Lower leg skin (tissue), 4 donors: ENCODE measurements at regions not wholly inside any gene's neighbourhood (a gene's known extent, or its start where the extent isn't known, plus 50 kb on each side); places are given as distances from the start of the nearest gene placed in this dataset.

Source experiments
- DNase-seq, 2 donors: peaks; one replicate each; pipeline ENCODE4 v3.0.0-alpha.2; 2019; ENCODE audit warnings: low spot score in 2 of 2
- H3K4me3 ChIP-seq: fragments of 200-600 bp; sonication (generic); 2 replicates; pipeline ENCODE4 v1.5.1; 2017; ENCODE audit warnings: mild to moderate bottlenecking, low read depth; ENCODE audit not compliant: poor library complexity, severe bottlenecking
- POLR2A ChIP-seq, 2 donors: fragments of 450-650 bp; IDR thresholded peaks; one replicate each; pipeline ENCODE4 v1.6.1; 2016 to 2017; ENCODE audit warnings: antibody characterized with exemption in 2 of 2, mild to moderate bottlenecking in 1 of 2, moderate library complexity in 1 of 2
- WGBS, 2 donors: methylation state at CpG; one replicate each; pipeline ENCODE4 v1.1.5; 2018; 5-methylcytosine and 5-hydroxymethylcytosine counted together
- intact Hi-C: fragments of 100-400 bp; cut with DNase I; formaldehyde crosslinking; loops from one replicate; pipeline ENCODE4 v1.15.0; 2023; ENCODE audit warnings: low total_unique reads
- TF ChIP-seq, protein P1 (sequence below), 3 donors: fragments of 450-650 bp; IDR thresholded peaks; one replicate each; pipeline ENCODE4 v1.5.1; 2016; ENCODE audit warnings: antibody characterized with exemption in 3 of 3, mild to moderate bottlenecking in 3 of 3, moderate library complexity in 2 of 3

DNA sequence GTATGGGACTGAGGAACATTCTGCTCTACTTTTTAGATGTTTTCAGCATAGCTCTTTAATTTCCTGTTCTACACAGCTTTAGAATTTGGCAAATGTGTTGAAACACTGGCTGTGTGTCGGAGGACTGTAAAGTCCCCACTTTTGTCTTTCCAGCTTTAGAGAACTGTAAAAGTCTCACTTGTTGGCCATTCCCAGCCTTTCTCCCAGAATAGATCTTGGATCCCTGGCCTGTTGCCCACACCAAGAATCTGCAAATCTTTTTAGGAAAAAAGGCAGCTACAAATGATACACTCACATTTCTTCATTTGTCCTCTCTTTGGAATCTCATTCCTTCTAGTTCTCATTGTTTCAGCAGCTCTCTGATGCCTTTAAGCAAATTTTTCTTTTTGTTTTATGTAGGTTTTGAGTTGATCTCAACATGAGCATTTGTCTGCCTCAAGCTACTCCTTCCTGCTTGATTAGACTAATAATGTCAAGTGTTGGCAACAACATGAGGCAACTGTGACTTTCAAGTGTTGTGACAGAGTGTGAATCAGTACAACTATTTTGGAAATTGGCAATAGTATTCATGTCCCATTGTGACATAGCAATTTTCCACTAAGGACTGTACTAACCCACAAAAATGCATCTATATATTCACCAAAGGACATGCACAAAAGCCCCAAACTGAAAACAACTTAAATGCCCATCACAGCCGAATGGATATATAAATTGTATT, 610.8 kb downstream of the EPHA4 start:
- intact Hi-C loops: no loop called here
- no peak overlapping the region for H3K4me3 ChIP-seq
- 80 to 88% methylated on average over 2 of the region's 2 CpGs for WGBS, 2 donors
- no peak for TF ChIP-seq POLR2A (IDR thresholded peaks at IDR 0.05)
- TF ChIP-seq, protein P1, sequence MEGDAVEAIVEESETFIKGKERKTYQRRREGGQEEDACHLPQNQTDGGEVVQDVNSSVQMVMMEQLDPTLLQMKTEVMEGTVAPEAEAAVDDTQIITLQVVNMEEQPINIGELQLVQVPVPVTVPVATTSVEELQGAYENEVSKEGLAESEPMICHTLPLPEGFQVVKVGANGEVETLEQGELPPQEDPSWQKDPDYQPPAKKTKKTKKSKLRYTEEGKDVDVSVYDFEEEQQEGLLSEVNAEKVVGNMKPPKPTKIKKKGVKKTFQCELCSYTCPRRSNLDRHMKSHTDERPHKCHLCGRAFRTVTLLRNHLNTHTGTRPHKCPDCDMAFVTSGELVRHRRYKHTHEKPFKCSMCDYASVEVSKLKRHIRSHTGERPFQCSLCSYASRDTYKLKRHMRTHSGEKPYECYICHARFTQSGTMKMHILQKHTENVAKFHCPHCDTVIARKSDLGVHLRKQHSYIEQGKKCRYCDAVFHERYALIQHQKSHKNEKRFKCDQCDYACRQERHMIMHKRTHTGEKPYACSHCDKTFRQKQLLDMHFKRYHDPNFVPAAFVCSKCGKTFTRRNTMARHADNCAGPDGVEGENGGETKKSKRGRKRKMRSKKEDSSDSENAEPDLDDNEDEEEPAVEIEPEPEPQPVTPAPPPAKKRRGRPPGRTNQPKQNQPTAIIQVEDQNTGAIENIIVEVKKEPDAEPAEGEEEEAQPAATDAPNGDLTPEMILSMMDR (IDR thresholded peaks at IDR 0.05): no peak
- no peak for DNase-seq

DNA sequence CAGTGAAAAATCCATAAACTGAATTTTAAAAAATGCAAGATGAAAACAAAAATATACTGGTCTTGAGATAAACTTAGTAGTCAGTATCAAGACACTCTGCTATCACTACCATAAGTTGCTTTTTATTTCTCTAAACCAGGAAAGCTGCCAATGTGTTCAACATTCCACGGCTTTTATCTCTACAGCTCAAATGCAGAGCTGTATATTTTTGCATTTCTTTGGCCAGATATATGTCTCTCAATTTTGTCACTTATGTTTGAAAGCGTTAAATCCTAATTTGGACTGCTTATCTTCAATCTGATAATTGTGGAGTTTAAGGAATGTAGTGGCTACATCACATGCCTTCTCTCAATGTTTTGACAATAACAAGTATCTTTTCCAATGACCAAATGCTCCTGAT, 609.5 kb downstream of the EPHA4 start:
- TF ChIP-seq, protein P1 (IDR thresholded peaks at IDR 0.05): no peak
- WGBS, 2 donors: 52 to 55% methylated on average over 2 of the region's 2 CpGs
- intact Hi-C loops: no loop called here
- no peak for DNase-seq
- H3K4me3 ChIP-seq: no peak overlapping the region

DNA sequence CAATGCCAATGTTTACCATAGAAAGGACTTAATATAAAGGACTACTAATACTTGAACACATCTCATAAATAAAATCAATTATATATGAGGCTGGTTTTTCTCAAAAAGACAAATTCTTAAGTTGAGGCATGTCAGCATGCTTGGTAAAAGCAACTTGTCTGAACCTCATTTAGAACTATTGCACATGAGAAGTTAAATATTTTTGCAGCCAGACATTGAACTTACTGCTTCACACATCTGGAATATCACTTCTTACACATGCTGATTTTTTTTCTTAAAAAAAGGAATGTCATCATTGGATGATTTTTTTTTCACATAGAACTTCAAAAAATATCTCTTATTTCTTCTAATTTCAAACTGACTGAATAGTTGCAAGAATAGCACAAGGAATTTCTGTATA, 609.0 kb downstream of the EPHA4 start:
- intact Hi-C loops: no loop called here
- DNase-seq: no peak
- H3K4me3 ChIP-seq: no peak overlapping the region
- no peak for TF ChIP-seq POLR2A (IDR thresholded peaks at IDR 0.05)
- TF ChIP-seq, protein P1 (IDR thresholded peaks at IDR 0.05): no peak

DNA sequence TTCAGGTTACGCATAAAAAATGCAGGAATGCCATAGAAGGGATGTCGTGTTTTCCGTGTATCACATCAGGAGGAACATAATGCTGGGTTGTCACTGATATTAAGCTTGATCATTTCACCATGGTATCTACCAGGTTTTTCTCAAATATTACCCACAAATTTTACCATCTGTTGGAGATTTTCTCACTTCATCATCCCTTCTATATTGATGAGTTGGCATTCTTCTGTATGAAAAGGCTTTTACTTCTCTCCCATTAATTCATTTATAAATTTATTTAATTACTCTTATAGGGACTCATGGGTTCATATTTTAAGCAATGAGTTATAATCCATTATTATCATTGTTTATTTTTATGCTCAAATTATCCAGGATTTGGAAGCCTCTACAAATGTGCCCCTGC, 608.2 kb downstream of the EPHA4 start:
- WGBS, 2 donors: 96 to 97% methylated on average over 3 of the region's 3 CpGs
- no peak for DNase-seq
- TF ChIP-seq, protein P1 (IDR thresholded peaks at IDR 0.05): no peak
- no peak for TF ChIP-seq POLR2A (IDR thresholded peaks at IDR 0.05)
- H3K4me3 ChIP-seq: no peak overlapping the region
- intact Hi-C loops: no loop called here

DNA sequence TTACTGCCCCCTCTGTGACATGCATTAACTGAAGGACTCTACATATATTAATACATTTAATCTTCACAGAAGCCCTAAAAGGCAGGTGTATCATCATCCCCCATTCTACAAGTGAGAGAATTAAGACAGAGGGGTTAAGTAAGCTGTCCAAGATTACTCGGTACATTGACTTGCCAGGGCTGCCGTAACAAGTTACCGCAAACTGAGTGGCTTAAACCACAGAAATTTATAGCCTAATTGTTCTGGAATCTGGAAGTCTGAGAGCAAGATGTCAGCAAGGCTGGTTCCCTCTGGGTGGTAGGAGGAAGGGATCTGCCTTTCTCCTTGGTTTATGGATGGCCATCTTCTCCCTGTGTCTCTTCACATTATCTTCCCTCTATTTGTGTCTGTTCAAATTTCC, 605.5 kb downstream of the EPHA4 start:
- WGBS, 2 donors: 43 to 68% methylated on average over 3 of the region's 3 CpGs

More for the DNA sequence above, 605.5 kb downstream of the EPHA4 start:
- H3K4me3 ChIP-seq: no peak overlapping the region
- DNase-seq: no peak
- TF ChIP-seq POLR2A (IDR thresholded peaks at IDR 0.05): no peak
- TF ChIP-seq, protein P1 (IDR thresholded peaks at IDR 0.05): no peak
- intact Hi-C loops: no loop called here
